HepG2 (cell line): ENCODE measurements at regions not wholly inside any gene's neighbourhood (a gene's known extent, or its start where the extent isn't known, plus 50 kb on each side); places are given as distances from the start of the nearest gene placed in this dataset.

Experiments used
- ATAC-seq: fragments of 200-7000 bp; cut with Tn5 transposase; 3 replicates; pipeline ENCODE4 v1.9.1; 2020; ENCODE audit warnings: mild to moderate bottlenecking, moderate library complexity
- BruUV-seq: library from RNA; stranded (reverse); fragments of 400-500 nt; replicated peaks from 2 replicates; lab custom pipeline; 2021; lab: Mats Ljungman, UMichigan
- CTCF ChIA-PET: fragments of 300-600 bp; formaldehyde crosslinking; extraction: SDS; loops from one replicate; lab custom pipeline; 2021; ENCODE audit warnings: low total read pairs, inconsistent platforms, low intra/inter-chr PET ratio; lab: Yijun Ruan, JAX
- POLR2A ChIA-PET: fragments of 350-600 bp; sonication (Branson Sonifier 250); formaldehyde crosslinking; loops from one replicate; lab custom pipeline; 2020; ENCODE audit warnings: antibody characterized with exemption, inconsistent platforms; lab: Yijun Ruan, JAX
- DNase-seq: peaks from one replicate; pipeline ENCODE4 v3.0.0-alpha.2; 2015; ENCODE audit warnings: low spot score
- FAIRE-seq: peaks from 3 replicates; lab custom pipeline; 2011; peaks lifted over from hg19 to GRCh38; lab: Jason Lieb, UNC
- H2AFZ ChIP-seq: one replicate; pipeline ENCODE4 v1.6.1; 2011; ENCODE audit warnings: low read length, inconsistent platforms
- H3K27ac ChIP-seq: fragments of 300-600 bp; 3 replicates; pipeline ENCODE4 v1.8.0; 2011; ENCODE audit warnings: mixed run types, mild to moderate bottlenecking, mixed read lengths, low read length, inconsistent platforms; ENCODE audit not compliant: insufficient read depth; ENCODE audit errors: extremely low read length
- H3K27me3 ChIP-seq, 2 experiments: fragments of 200-600 bp in 1 of 2; 2 replicates in 1 of 2; 3 replicates in 1 of 2; pipeline versions ENCODE4 v1.6.0 to v1.8.0; 2011; ENCODE audit warnings: low read length in 2 of 2, mild to moderate bottlenecking in 2 of 2, moderate library complexity in 2 of 2, inconsistent platforms in 1 of 2; ENCODE audit not compliant: insufficient read depth in 2 of 2, control insufficient read depth in 1 of 2
- H3K36me3 ChIP-seq, 2 experiments: fragments of 200-600 bp in 1 of 2; replicated peaks in 1 of 2; 2 replicates in 1 of 2; 3 replicates in 1 of 2; pipeline versions ENCODE4 v1.5.1 to v1.8.0; 2011; ENCODE audit warnings: low read length in 2 of 2, inconsistent platforms in 1 of 2; ENCODE audit not compliant: insufficient read depth in 2 of 2, control insufficient read depth in 1 of 2
- H3K4me1 ChIP-seq: 2 replicates; pipeline ENCODE4 v1.5.1; 2012; ENCODE audit warnings: low read length, inconsistent platforms; ENCODE audit not compliant: insufficient read depth
- H3K4me2 ChIP-seq: 2 replicates; pipeline ENCODE4 v1.6.0; 2011; ENCODE audit warnings: low read depth, low read length, inconsistent platforms
- H3K4me3 ChIP-seq, 3 experiments: fragments of 200-600 bp in 1 of 3; sonication (generic), shearing (Covaris generic) in 1 of 3; replicated peaks in 1 of 3; 2 replicates each; pipeline ENCODE4 v1.5.1; 2011 to 2016; ENCODE audit warnings: low read length in 3 of 3, inconsistent platforms in 2 of 3, low read depth in 2 of 3, mild to moderate bottlenecking in 2 of 3, control low read depth in 1 of 3, mixed read lengths in 1 of 3; ENCODE audit not compliant: insufficient read depth in 1 of 3
- H3K79me2 ChIP-seq: one replicate; pipeline ENCODE4 v1.6.1; 2011; ENCODE audit warnings: low read length, inconsistent platforms; ENCODE audit not compliant: insufficient read depth
- H3K9ac ChIP-seq: 2 replicates; pipeline ENCODE4 v1.6.0; 2011; ENCODE audit warnings: mild to moderate bottlenecking, low read depth, low read length, inconsistent platforms; ENCODE audit not compliant: insufficient read depth
- H3K9me3 ChIP-seq: 2 replicates; pipeline ENCODE4 v1.5.1; 2012; ENCODE audit warnings: mild to moderate bottlenecking, low read length
- H4K20me1 ChIP-seq: 2 replicates; pipeline ENCODE4 v1.6.0; 2011; ENCODE audit warnings: inconsistent platforms, mild to moderate bottlenecking, low read length, moderate library complexity; ENCODE audit not compliant: insufficient read depth
- DNMT3B ChIP-seq: conservative IDR thresholded peaks from 2 replicates; pipeline ENCODE4 v1.6.1; 2016; ENCODE audit warnings: missing biosample characterization, control low read depth
- FOXA1 ChIP-seq, 2 experiments: fragments of 450-650 bp in 1 of 2; sonication (generic) in 1 of 2; formaldehyde crosslinking in 1 of 2; IDR thresholded peaks; 2 replicates each; pipeline versions ENCODE4 v1.4.0 to v1.6.1; 2016 to 2020; ENCODE audit warnings: missing genetic modification reagents in 1 of 2
- KAT8 ChIP-seq: IDR thresholded peaks from 2 replicates; pipeline ENCODE4 v1.6.1; 2016; ENCODE audit warnings: missing genetic modification reagents, missing compliant biosample characterization
- SIX1 ChIP-seq: sonication (generic); formaldehyde crosslinking; IDR thresholded peaks from 2 replicates; pipeline ENCODE4 v1.4.0; 2020; ENCODE audit warnings: missing genetic modification reagents, borderline replicate concordance
- SMAD3 ChIP-seq: sonication (generic); formaldehyde crosslinking; IDR thresholded peaks from 2 replicates; pipeline ENCODE4 v1.4.0; 2020; ENCODE audit warnings: missing genetic modification reagents
- TRIM24 ChIP-seq: sonication (generic); formaldehyde crosslinking; IDR thresholded peaks from 2 replicates; pipeline ENCODE4 v1.8.0; 2022; ENCODE audit warnings: mild to moderate bottlenecking, missing genetic modification reagents
- ZFAT ChIP-seq: sonication (generic); formaldehyde crosslinking; conservative IDR thresholded peaks from 2 replicates; pipeline ENCODE4 v1.8.1; 2023; ENCODE audit warnings: missing genetic modification reagents, inconsistent platforms
- ZNF543 ChIP-seq: sonication (generic); formaldehyde crosslinking; IDR thresholded peaks from 2 replicates; pipeline ENCODE4 v1.4.0; 2020; ENCODE audit warnings: mild to moderate bottlenecking, missing genetic modification reagents
- ZNF567 ChIP-seq: sonication (generic); formaldehyde crosslinking; IDR thresholded peaks from 2 replicates; pipeline ENCODE4 v1.8.1; 2023; ENCODE audit warnings: mild to moderate bottlenecking, missing genetic modification reagents, borderline replicate concordance
- ZNF747 ChIP-seq: sonication (generic); formaldehyde crosslinking; IDR thresholded peaks from 2 replicates; pipeline ENCODE4 v1.8.1; 2023; ENCODE audit warnings: missing genetic modification reagents, mild to moderate bottlenecking, borderline replicate concordance
- WGBS: methylation state at CpG from one replicate; pipeline ENCODE4 v1.1.6; 2017; ENCODE audit warnings: low lambda C conversion rate; 5-methylcytosine and 5-hydroxymethylcytosine counted together
- in situ Hi-C: cut with HindIII; loops from 2 replicates; pipeline ENCODE4 v1.10.0; 2017; ENCODE audit warnings: low pct_unique_long_range_greater_than_20kb; ENCODE audit not compliant: extremely low pct_ligation_motif_present
- intact Hi-C: fragments of 100-400 bp; cut with micrococcal nuclease; formaldehyde crosslinking; loops from one replicate; pipeline ENCODE4 v1.10.0; 2022; ENCODE audit not compliant: unreplicated experiment
- TF ChIP-seq, protein P1 (sequence below): sonication (generic); formaldehyde crosslinking; IDR thresholded peaks from 2 replicates; pipeline ENCODE4 v1.4.0; 2020; ENCODE audit warnings: missing genetic modification reagents
- TF ChIP-seq, protein P2 (sequence below): sonication (generic); formaldehyde crosslinking; IDR thresholded peaks from 2 replicates; pipeline ENCODE4 v1.4.0; 2020; ENCODE audit warnings: missing genetic modification reagents
- TF ChIP-seq, protein P3 (sequence below): IDR thresholded peaks from 2 replicates; pipeline ENCODE4 v1.6.1; 2016; ENCODE audit warnings: low read depth, borderline replicate concordance

DNA sequence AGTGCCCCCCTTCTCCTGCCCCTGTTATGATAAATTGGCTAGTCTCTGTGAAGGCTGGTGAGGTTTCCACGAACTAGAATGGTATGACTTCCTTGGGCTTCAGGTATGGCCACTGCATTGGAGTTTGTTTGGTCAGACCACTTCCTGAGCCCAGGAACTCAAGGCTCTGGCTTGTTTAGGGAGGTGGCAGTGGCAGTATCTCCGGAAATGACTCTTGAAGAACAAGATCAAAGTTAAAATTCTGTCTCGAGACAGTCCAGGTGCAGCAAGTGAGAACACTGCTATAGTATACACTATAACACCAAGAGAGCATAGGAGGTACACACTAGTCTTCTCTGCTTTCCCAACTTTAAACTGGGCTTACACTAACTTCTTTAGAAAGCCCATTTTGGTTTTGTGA, 309.1 kb downstream of the KLF12 start:
- no TSS peak for BruUV-seq
- no peak for TF ChIP-seq ZFAT
- TF ChIP-seq TRIM24 (CRISPR knock-in tag): no peak
- TF ChIP-seq, protein P1, sequence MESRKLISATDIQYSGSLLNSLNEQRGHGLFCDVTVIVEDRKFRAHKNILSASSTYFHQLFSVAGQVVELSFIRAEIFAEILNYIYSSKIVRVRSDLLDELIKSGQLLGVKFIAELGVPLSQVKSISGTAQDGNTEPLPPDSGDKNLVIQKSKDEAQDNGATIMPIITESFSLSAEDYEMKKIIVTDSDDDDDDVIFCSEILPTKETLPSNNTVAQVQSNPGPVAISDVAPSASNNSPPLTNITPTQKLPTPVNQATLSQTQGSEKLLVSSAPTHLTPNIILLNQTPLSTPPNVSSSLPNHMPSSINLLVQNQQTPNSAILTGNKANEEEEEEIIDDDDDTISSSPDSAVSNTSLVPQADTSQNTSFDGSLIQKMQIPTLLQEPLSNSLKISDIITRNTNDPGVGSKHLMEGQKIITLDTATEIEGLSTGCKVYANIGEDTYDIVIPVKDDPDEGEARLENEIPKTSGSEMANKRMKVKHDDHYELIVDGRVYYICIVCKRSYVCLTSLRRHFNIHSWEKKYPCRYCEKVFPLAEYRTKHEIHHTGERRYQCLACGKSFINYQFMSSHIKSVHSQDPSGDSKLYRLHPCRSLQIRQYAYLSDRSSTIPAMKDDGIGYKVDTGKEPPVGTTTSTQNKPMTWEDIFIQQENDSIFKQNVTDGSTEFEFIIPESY (CRISPR knock-in tag): no peak
- no peak for TF ChIP-seq DNMT3B (CRISPR knock-in tag)
- TF ChIP-seq ZNF543: no peak
- no peak for TF ChIP-seq SIX1 (CRISPR knock-in tag)
- TF ChIP-seq, protein P2, sequence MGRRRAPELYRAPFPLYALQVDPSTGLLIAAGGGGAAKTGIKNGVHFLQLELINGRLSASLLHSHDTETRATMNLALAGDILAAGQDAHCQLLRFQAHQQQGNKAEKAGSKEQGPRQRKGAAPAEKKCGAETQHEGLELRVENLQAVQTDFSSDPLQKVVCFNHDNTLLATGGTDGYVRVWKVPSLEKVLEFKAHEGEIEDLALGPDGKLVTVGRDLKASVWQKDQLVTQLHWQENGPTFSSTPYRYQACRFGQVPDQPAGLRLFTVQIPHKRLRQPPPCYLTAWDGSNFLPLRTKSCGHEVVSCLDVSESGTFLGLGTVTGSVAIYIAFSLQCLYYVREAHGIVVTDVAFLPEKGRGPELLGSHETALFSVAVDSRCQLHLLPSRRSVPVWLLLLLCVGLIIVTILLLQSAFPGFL (CRISPR knock-in tag): no peak
- no peak for TF ChIP-seq FOXA1 (IDR thresholded peaks at IDR 0.05)
- no peak for TF ChIP-seq FOXA1 (CRISPR knock-in tag; IDR thresholded peaks at IDR 0.05)
- no peak for TF ChIP-seq ZNF567
- TF ChIP-seq, protein P3, sequence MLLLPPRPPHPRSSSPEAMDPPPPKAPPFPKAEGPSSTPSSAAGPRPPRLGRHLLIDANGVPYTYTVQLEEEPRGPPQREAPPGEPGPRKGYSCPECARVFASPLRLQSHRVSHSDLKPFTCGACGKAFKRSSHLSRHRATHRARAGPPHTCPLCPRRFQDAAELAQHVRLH (CRISPR knock-in tag): no peak
- TF ChIP-seq KAT8 (CRISPR knock-in tag): no peak
- TF ChIP-seq SMAD3: no peak
- no peak for TF ChIP-seq ZNF747 (CRISPR knock-in tag)
- Histone ChIP-seq H3K27ac (no peak overlapping the region), H3K36me3 (no peaks in the 10 kb centered on the region), H3K27me3 (no peaks in the 10 kb centered on the region), H3K4me3 (no peak overlapping the region), H2AFZ (no peak overlapping the region), H3K79me2 (no peaks in the 10 kb centered on the region), H4K20me1 (no peaks in the 10 kb centered on the region), H3K9me3 (no peaks in the 10 kb centered on the region), H3K9ac (no peak overlapping the region), H3K4me2 (no peak overlapping the region), H3K4me1 (no peaks in the 10 kb centered on the region)
- ATAC-seq: no peak
- in situ Hi-C loops (loop anchor here (25.0 kb wide), 1 partner anchor 1387 kb away; no protein-coding TSS in a partner anchor), intact Hi-C loops (no loop called here)
- 44% methylated on average over 3 of the region's 3 CpGs for WGBS
- CTCF ChIA-PET: no interaction called here
- FAIRE-seq: no peak
- DNase-seq: no peak
- POLR2A ChIA-PET: no interaction called here
